ENCODE measurements at regions not wholly inside any gene's neighbourhood (a gene's known extent, or its start where the extent isn't known, plus 50 kb on each side); places are given as distances from the start of the nearest gene placed in this dataset.

- TF ChIP-seq POLR2A (IDR thresholded peaks at IDR 0.05) = no peak
- TF ChIP-seq, protein P1, sequence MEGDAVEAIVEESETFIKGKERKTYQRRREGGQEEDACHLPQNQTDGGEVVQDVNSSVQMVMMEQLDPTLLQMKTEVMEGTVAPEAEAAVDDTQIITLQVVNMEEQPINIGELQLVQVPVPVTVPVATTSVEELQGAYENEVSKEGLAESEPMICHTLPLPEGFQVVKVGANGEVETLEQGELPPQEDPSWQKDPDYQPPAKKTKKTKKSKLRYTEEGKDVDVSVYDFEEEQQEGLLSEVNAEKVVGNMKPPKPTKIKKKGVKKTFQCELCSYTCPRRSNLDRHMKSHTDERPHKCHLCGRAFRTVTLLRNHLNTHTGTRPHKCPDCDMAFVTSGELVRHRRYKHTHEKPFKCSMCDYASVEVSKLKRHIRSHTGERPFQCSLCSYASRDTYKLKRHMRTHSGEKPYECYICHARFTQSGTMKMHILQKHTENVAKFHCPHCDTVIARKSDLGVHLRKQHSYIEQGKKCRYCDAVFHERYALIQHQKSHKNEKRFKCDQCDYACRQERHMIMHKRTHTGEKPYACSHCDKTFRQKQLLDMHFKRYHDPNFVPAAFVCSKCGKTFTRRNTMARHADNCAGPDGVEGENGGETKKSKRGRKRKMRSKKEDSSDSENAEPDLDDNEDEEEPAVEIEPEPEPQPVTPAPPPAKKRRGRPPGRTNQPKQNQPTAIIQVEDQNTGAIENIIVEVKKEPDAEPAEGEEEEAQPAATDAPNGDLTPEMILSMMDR (IDR thresholded peaks at IDR 0.05) = no peak
These were observed 73.3 kb upstream of the ALX4 start for GRCh38 chr11:44383246-44383645.

Measured in uterus (tissue), 2 donors.